Psoas muscle (tissue), 7 donors: ENCODE measurements at regions not wholly inside any gene's neighbourhood (a gene's known extent, or its start where the extent isn't known, plus 50 kb on each side); places are given as distances from the start of the nearest gene placed in this dataset.

Experiments used
- ATAC-seq, 4 donors: fragments of 200-7000 bp; cut with Tn5 transposase; one replicate each; pipeline ENCODE4 v1.9.1; 2020; ENCODE audit warnings: moderate library complexity in 3 of 4, mild to moderate bottlenecking in 2 of 4
- DNase-seq, 2 donors: peaks; one replicate each; pipeline ENCODE4 v3.0.0-alpha.2; 2020
- H3K27ac ChIP-seq: fragments of 200-600 bp; one replicate; pipeline ENCODE4 v1.8.0; 2022
- H3K27me3 ChIP-seq, 3 donors: fragments of 200-600 bp in 1 of 3; one replicate each; pipeline versions ENCODE4 v1.6.1 to v1.8.0; 2013 to 2022; ENCODE audit warnings: low read length in 2 of 3, mild to moderate bottlenecking in 2 of 3, moderate library complexity in 1 of 3; ENCODE audit not compliant: insufficient read depth in 3 of 3
- H3K36me3 ChIP-seq, 2 donors: fragments of 200-600 bp in 1 of 2; one replicate each; pipeline versions ENCODE4 v1.6.1 to v1.8.0; 2013 to 2022; ENCODE audit warnings: low read depth in 1 of 2, mild to moderate bottlenecking in 1 of 2, moderate library complexity in 1 of 2; ENCODE audit not compliant: insufficient read depth in 1 of 2
- H3K4me1 ChIP-seq: fragments of 200-600 bp; one replicate; pipeline ENCODE4 v1.8.0; 2022
- H3K4me3 ChIP-seq: fragments of 200-600 bp; one replicate; pipeline ENCODE4 v1.8.0; 2022; ENCODE audit warnings: mild to moderate bottlenecking
- H3K9me3 ChIP-seq: fragments of 200-600 bp; one replicate; pipeline ENCODE4 v1.8.0; 2022
- WGBS, 3 donors: extraction: QIAGEN DNeasy Blood & Tissue Kit; methylation state at CpG; one replicate each; pipeline versions ENCODE4 v1.1.6 to v1.1.7; 2013; 5-methylcytosine and 5-hydroxymethylcytosine counted together
- intact Hi-C, 2 donors: fragments of 100-400 bp; cut with DNase I; formaldehyde crosslinking; loops; one replicate each; pipeline versions ENCODE4 v1.11.0 to v1.14.2; 2022
- TF ChIP-seq, protein P1 (sequence below): fragments of 200-600 bp; IDR thresholded peaks from one replicate; pipeline ENCODE4 v1.8.0; 2022; ENCODE audit warnings: antibody characterized with exemption
- donor health status: healthy with polysubstance abuse.
- donor health status: DM: no; HTN: no; CAD: no; lungs with moderate emphysema.
- donor health status: Bipolar disorder and iron deficiency.
- donor health status: healthy.
- donor health status: DM: yes; HTN: yes; CAD: no.
- donor health status: DM: no; HTN: no; CAD: no.
- donor health status: DM: yes; HTN: yes; CAD: no.

DNA sequence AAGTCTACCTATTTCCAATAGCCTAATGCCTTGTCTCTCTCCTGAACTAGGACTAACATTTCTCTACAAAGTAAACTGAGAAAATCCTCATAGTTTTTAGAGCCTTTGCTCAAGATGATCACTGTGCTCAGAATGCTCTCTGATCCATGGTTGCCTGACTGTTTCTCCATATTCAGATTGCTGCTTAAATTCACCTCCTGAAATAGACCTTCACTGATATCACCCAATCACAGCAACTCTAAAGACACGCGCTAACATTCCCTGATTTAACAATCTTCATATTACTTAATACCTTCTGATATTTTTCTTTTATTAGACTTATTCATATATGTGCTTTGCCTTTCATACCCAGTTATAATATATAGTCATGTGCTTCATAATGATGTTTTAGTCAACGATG is 148.9 kb upstream of the SP4 start:
- intact Hi-C loops, result no loop called here
- no peaks in the 10 kb centered on the region for H3K27me3 ChIP-seq
- WGBS, 3 donors, result 94 to 96% (median 96%) methylated on average over 3 of the region's 3 CpGs

DNA sequence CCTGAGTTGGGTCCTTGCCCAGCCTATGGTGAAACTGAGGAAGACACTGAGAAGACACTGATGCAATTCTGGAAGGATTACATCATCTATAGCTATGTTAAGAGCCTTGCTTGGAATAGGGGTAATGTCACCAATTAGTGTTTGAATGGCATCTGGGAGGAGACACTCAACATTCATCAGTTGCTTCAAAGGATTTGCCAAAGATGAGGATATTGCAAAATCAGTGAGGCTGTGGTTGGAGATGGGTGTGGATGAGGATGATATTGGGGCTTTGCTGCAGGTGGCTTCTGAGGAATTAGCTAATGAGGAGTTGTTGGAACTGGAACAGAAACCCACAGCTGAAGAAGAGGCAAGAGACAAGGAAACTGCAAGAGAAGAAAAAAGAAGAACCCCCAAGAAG is 146.7 kb upstream of the SP4 start:
- no peak overlapping the region for H3K4me3 ChIP-seq
- H3K36me3 ChIP-seq, result no peaks in the 10 kb centered on the region
- TF ChIP-seq, protein P1, sequence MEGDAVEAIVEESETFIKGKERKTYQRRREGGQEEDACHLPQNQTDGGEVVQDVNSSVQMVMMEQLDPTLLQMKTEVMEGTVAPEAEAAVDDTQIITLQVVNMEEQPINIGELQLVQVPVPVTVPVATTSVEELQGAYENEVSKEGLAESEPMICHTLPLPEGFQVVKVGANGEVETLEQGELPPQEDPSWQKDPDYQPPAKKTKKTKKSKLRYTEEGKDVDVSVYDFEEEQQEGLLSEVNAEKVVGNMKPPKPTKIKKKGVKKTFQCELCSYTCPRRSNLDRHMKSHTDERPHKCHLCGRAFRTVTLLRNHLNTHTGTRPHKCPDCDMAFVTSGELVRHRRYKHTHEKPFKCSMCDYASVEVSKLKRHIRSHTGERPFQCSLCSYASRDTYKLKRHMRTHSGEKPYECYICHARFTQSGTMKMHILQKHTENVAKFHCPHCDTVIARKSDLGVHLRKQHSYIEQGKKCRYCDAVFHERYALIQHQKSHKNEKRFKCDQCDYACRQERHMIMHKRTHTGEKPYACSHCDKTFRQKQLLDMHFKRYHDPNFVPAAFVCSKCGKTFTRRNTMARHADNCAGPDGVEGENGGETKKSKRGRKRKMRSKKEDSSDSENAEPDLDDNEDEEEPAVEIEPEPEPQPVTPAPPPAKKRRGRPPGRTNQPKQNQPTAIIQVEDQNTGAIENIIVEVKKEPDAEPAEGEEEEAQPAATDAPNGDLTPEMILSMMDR, result no peak
- no peaks in the 10 kb centered on the region for H3K9me3 ChIP-seq
- no peak for ATAC-seq
- H3K27ac ChIP-seq, result no peak overlapping the region
- intact Hi-C loops, result no loop called here
- no peak for DNase-seq
- no peaks in the 10 kb centered on the region for H3K4me1 ChIP-seq
- no peaks in the 10 kb centered on the region for H3K27me3 ChIP-seq

More for the DNA sequence above, 148.9 kb upstream of the SP4 start:
- H3K36me3 ChIP-seq, result no peaks in the 10 kb centered on the region
- no peaks in the 10 kb centered on the region for H3K9me3 ChIP-seq
- no peaks in the 10 kb centered on the region for H3K4me1 ChIP-seq
- no peak overlapping the region for H3K27ac ChIP-seq
- ATAC-seq, result no peak
- no peak overlapping the region for H3K4me3 ChIP-seq
- TF ChIP-seq, protein P1, result no peak
- no peak for DNase-seq

DNA sequence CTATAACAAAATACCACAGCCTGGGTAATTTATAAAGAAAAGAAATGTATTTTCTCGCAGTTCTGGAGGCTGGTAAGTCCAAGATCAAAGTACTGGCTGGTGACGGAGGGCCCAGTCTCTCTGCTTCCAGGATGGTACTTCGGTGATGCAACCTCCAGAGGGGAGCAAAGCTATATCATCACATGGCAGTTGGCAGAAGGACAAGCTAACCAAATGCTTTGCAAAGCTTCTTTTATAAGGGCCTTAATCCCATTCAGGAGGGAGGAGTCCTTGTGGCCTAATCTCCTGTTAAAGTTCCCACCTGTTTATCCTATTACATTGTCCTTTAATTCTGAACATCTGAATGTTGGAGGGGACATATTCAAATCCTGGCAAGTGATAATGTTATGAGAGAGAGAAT is 134.1 kb upstream of the SP4 start:
- intact Hi-C loops, result no loop called here
- H3K27ac ChIP-seq, result no peak overlapping the region
- ATAC-seq, result no peak
- no peaks in the 10 kb centered on the region for H3K27me3 ChIP-seq
- no peak for DNase-seq
- TF ChIP-seq, protein P1, result no peak
- no peaks in the 10 kb centered on the region for H3K9me3 ChIP-seq
- 81 to 89% (median 83%) methylated on average over 3 of the region's 3 CpGs for WGBS, 3 donors
- H3K4me1 ChIP-seq, result no peaks in the 10 kb centered on the region
- H3K4me3 ChIP-seq, result no peak overlapping the region
- H3K36me3 ChIP-seq, result no peaks in the 10 kb centered on the region

DNA sequence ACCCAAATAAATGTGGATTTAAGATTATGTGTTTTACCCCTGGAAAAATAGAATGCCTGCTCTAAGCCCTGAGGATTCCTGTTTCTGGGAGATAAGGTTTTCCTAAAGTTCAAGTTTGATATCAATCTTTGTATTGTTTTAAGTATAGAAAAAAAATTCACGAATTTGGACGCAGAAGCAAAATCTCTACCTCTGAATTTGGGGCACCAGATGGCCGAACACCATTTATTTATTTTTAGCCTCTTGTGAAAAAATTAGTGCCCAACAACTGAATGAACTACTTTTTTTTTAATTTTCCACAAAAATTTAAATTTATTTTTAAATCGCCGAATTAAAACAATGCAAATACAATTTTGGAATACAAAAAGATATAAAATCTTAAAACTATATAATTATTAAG is 128.1 kb upstream of the SP4 start:
- intact Hi-C loops, result no loop called here
- 92 to 96% (median 92%) methylated on average over 5 of the region's 5 CpGs for WGBS, 3 donors
- ATAC-seq (no peak), DNase-seq (no peak)
- TF ChIP-seq, protein P1, result no peak
- no peaks in the 10 kb centered on the region for H3K4me1 ChIP-seq
- no peaks in the 10 kb centered on the region for H3K27me3 ChIP-seq
- no peak overlapping the region for H3K4me3 ChIP-seq
- no peaks in the 10 kb centered on the region for H3K36me3 ChIP-seq
- no peak overlapping the region for H3K27ac ChIP-seq
- H3K9me3 ChIP-seq, result no peaks in the 10 kb centered on the region

DNA sequence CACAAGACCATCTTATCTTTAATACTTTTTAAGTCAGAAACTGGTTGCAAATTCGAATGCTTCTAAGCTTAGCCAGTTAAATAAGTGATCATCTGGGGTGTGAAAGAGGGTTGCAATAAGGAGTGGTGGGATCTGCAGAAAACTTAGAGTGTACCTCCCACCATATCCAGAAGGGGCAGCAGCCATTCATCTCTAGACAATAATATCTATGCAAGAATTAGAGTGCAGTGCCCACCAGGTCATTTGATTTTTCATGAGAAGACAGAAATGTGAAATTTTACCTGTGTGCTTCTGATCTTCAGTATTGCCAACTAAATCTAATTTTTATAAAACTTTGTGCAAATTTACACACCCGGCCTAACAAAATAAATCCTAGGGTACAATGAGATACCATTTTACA is 127.2 kb upstream of the SP4 start:
- TF ChIP-seq, protein P1, result no peak
- H3K27ac ChIP-seq, result no peak overlapping the region
- no peaks in the 10 kb centered on the region for H3K9me3 ChIP-seq
- no peaks in the 10 kb centered on the region for H3K36me3 ChIP-seq
- H3K4me1 ChIP-seq, result no peaks in the 10 kb centered on the region
- H3K4me3 ChIP-seq, result no peak overlapping the region
- WGBS, 3 donors, result 79 to 82% (median 81%) methylated on average over 2 of the region's 2 CpGs
- ATAC-seq (no peak), DNase-seq (no peak)
- H3K27me3 ChIP-seq, result no peaks in the 10 kb centered on the region
- intact Hi-C loops, result no loop called here
